ENCODE measurements at regions not wholly inside any gene's neighbourhood (a gene's known extent, or its start where the extent isn't known, plus 50 kb on each side); places are given as distances from the start of the nearest gene placed in this dataset.

DNA sequence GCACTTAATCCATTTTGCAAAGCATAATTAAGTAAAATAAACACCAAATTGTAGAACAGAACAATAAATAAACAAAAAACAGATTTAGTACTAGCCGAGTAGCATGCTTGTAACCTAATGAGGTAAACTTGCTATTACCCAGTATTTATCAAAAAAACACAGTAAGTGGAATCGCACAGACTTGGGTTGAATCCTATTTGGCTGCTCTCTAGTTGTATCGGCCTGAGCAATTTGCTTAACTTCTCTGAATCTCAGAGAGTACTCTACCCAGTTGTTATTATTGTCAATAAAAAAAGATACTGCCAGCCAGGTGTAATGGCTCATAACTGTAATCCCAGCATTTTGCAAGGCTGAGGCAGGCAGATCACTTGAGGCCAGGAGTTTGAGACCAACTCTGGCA, 664.3 kb downstream of the ADGRL2 start:
- Histone ChIP-seq H3K27me3 (ENCODE audit: low read depth) (no peaks in the 10 kb centered on the region), H3K36me3 (no peaks in the 10 kb centered on the region), H3K9me3 (no peaks in the 10 kb centered on the region), H3K27ac (no peak overlapping the region), H3K4me3 (no peak overlapping the region), H3K4me1 (peaks cover 10% of the 10 kb centered on the region)
- ATAC-seq (no peak), DNase-seq (no peak)
- intact Hi-C loops (cut with DNase I): no loop called here
- no peak for TF ChIP-seq CTCF (IDR thresholded peaks at IDR 0.05)

- Histone ChIP-seq H3K27me3 (ENCODE audit: low read depth) (no peaks in the 10 kb centered on the region), H3K9me3 (no peaks in the 10 kb centered on the region), H3K27ac (no peak overlapping the region), H3K4me1 (peaks cover 10% of the 10 kb centered on the region), H3K4me3 (no peak overlapping the region), H3K36me3 (no peaks in the 10 kb centered on the region)
- DNase-seq (no peak), ATAC-seq (peak; percentile 79)
- intact Hi-C loops (cut with DNase I): no loop called here
- no peak for TF ChIP-seq CTCF (IDR thresholded peaks at IDR 0.05)
These were observed 663.7 kb downstream of the ADGRL2 start for GRCh38 chr1:82464362-82465001.

DNA sequence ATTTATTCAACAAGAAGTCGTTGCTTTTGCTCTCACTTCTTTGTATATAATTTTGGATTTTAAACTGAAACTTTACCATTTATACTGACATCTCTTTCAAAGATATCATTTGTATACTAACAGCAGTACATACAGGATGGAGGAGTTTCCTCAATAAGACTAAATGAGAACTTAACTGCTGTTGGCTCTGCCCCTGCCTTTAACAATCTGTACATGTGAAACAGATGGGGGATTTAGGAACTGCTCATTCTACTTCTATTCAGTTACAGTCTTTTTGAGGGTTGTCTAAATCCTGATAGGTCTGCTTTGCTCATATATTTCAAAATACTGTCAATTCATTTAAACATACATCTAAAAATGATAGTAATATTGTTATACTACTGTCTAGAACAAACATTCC, 663.2 kb downstream of the ADGRL2 start:
- DNase-seq: no peak
- peaks cover 10% of the 10 kb centered on the region for H3K4me1 ChIP-seq
- H3K9me3 ChIP-seq: no peaks in the 10 kb centered on the region
- H3K36me3 ChIP-seq: no peaks in the 10 kb centered on the region
- TF ChIP-seq CTCF (IDR thresholded peaks at IDR 0.05): no peak
- no peak for ATAC-seq
- H3K4me3 ChIP-seq: no peak overlapping the region
- no peaks in the 10 kb centered on the region for H3K27me3 ChIP-seq (ENCODE audit: low read depth)
- intact Hi-C loops (cut with DNase I): no loop called here
- no peak overlapping the region for H3K27ac ChIP-seq

DNA sequence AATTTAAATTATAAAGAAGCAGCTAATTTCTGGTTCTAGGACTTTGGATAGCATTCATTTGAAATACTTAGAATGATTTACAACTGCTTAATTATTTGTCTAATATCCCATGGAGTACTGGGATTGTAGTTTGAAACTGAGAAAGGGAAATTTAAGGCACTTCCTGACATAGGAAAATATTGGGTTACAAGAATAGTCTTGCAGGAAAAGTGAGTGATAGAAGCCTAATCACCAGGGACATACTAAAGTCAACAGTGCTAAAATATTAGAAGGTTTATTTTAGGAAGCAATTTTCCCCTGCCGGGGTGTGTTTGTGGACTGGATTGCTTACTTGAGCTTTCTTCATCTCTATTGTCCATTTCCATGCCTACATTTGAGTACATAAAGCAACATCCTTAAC, 661.6 kb downstream of the ADGRL2 start:
- Histone ChIP-seq H3K27ac (no peak overlapping the region), H3K36me3 (no peaks in the 10 kb centered on the region), H3K9me3 (no peaks in the 10 kb centered on the region), H3K4me3 (no peak overlapping the region), H3K27me3 (ENCODE audit: low read depth) (no peaks in the 10 kb centered on the region), H3K4me1 (peaks cover 10% of the 10 kb centered on the region)
- DNase-seq (no peak), ATAC-seq (no peak)
- TF ChIP-seq CTCF (IDR thresholded peaks at IDR 0.05): no peak
- intact Hi-C loops (cut with DNase I): no loop called here

- no peak overlapping the region for H3K4me3 ChIP-seq
These were observed 654.6 kb downstream of the ADGRL2 start for GRCh38 chr1:82455342-82455741.

More at GRCh38 chr1:82455342-82455741, 654.6 kb downstream of the ADGRL2 start:
- no peaks in the 10 kb centered on the region for H3K27me3 ChIP-seq (ENCODE audit: low read depth)
- H3K4me1 ChIP-seq: no peaks in the 10 kb centered on the region
- H3K36me3 ChIP-seq: no peaks in the 10 kb centered on the region
- H3K9me3 ChIP-seq: peaks cover 14% of the 10 kb centered on the region
- ATAC-seq (no peak), DNase-seq (no peak)
- TF ChIP-seq CTCF (IDR thresholded peaks at IDR 0.05): no peak
- H3K27ac ChIP-seq: no peak overlapping the region
- intact Hi-C loops (cut with DNase I): no loop called here
